Neutrophil (primary cell): ENCODE measurements at regions not wholly inside any gene's neighbourhood (a gene's known extent, or its start where the extent isn't known, plus 50 kb on each side); places are given as distances from the start of the nearest gene placed in this dataset.
"Not testable (repeated sequence)": the region's sequence is repeated elsewhere in the genome, so short reads cannot be mapped to it uniquely, and the experiment has no call there.

Source experiments
- H3K27ac ChIP-seq: fragments of 200-600 bp; sonication (generic); 2 replicates; pipeline ENCODE4 v1.5.1; 2016; ENCODE audit warnings: mild to moderate bottlenecking, moderate library complexity
- H3K27me3 ChIP-seq: fragments of 200-600 bp; sonication (generic); 2 replicates; pipeline ENCODE4 v1.6.0; 2016; ENCODE audit warnings: mild to moderate bottlenecking
- H3K36me3 ChIP-seq: fragments of 200-600 bp; sonication (generic); 2 replicates; pipeline ENCODE4 v1.5.1; 2017
- H3K4me1 ChIP-seq, 2 experiments: fragments of 200-600 bp in 1 of 2; sonication (generic) in 1 of 2; 1 replicate in 1 of 2; 2 replicates in 1 of 2; pipeline versions ENCODE4 v1.5.1 to v1.6.1; 2013 to 2016; ENCODE audit warnings: low read depth in 1 of 2, low read length in 1 of 2, mild to moderate bottlenecking in 1 of 2, moderate library complexity in 1 of 2; ENCODE audit not compliant: control insufficient read depth in 1 of 2, insufficient read depth in 1 of 2
- H3K4me3 ChIP-seq, 2 experiments: fragments of 200-600 bp in 1 of 2; sonication (generic) in 1 of 2; 1 replicate in 1 of 2; 2 replicates in 1 of 2; pipeline ENCODE4 v1.5.1; 2013 to 2016; ENCODE audit warnings: low read depth in 1 of 2, low read length in 1 of 2, mild to moderate bottlenecking in 1 of 2, moderate library complexity in 1 of 2
- H3K9me3 ChIP-seq: fragments of 200-600 bp; sonication (generic); 2 replicates; pipeline ENCODE4 v1.5.1; 2016
- CTCF ChIP-seq: fragments of 200-600 bp; sonication (generic); IDR thresholded peaks from 2 replicates; pipeline ENCODE4 v1.5.1; 2016; ENCODE audit warnings: antibody characterized with exemption

DNA sequence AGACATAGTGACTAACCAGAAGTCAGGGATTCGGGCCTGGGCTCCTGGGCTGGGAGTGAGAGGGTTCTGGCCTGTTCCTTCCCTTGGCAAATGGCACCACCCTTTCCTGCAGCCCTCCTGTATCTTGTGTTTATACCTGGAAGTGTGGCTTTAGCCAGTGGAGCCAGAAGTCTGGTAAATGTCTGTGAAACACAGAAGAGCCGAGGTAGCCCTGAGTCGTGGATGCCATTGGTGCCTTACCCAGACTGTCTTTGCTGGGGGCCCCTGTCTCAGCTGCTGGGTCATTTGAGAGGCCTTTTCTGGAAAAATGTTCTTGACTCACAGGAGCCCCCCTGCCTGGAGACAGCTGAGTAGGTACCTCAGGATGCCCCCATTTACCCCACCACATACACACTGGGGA, 95.7 kb upstream of the BASP1 start:
- no peak overlapping the region for H3K4me3 ChIP-seq
- peaks cover 9 to 22% of the 10 kb centered on the region in 2 experiments for H3K4me1 ChIP-seq
- no peaks in the 10 kb centered on the region for H3K9me3 ChIP-seq
- H3K36me3 ChIP-seq: no peaks in the 10 kb centered on the region
- no peak for TF ChIP-seq CTCF
- H3K27ac ChIP-seq: no peak overlapping the region
- no peaks in the 10 kb centered on the region for H3K27me3 ChIP-seq

DNA sequence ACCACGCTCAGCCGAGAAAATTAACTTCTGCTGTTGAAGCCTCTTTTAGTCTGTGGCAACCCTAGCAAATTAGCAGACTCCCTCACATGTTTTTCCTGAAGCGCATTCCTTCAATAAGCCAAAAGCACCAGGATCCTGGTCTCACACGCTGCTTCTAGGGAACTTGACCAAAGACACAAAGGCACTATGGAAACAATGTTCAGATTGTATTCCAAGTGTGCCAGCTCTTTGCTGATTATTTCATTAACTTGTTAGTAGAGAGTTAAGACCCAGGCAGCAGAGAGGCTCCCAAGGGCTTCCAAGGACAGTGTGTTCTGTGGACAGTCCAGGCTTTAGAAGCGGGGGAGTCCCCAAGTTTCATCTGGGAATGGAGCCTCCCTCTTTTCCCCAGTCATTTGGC, 94.4 kb upstream of the BASP1 start:
- no peak for TF ChIP-seq CTCF
- Histone ChIP-seq H3K9me3 (no peaks in the 10 kb centered on the region), H3K36me3 (no peaks in the 10 kb centered on the region), H3K27ac (no peak overlapping the region), H3K4me1 (peaks cover 9 to 18% of the 10 kb centered on the region in 2 experiments), H3K4me3 (no peak overlapping the region), H3K27me3 (no peaks in the 10 kb centered on the region)

GRCh38 chr5:17123773-17124172, 93.7 kb upstream of the BASP1 start:
- not testable (repeated sequence) for H3K9me3 ChIP-seq, H3K27me3 ChIP-seq, H3K36me3 ChIP-seq, H3K27ac ChIP-seq, H3K4me3 ChIP-seq
- peaks cover 8 to 11% of the 10 kb centered on the region in 2 experiments for H3K4me1 ChIP-seq

DNA sequence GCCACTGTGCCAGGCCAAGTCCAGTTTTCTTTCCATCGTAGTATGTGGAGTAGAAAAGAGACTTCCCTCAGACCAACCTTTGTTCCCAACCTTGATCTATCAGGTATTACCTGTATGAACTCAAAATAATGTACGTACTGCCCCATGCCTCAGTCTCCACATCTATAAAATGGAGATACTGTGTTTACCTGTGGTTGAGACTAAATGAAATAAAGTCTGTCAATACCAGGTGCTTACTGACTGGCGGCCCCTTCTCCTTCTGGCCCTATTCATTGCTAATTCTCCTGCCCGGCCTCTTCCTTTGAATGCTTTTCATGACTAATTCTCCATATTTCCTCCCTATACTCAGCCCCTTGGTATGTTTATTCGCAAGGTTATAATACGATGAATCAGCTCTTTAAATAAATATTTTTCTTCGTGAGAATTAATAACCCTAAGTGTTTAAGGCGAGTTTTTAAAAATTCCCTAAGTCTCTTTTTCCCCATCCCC, 89.6 kb upstream of the BASP1 start:
- no peak for TF ChIP-seq CTCF
- Histone ChIP-seq H3K36me3 (no peaks in the 10 kb centered on the region), H3K9me3 (no peaks in the 10 kb centered on the region), H3K4me3 (no peak overlapping the region), H3K4me1 (peaks cover 0 to 3% of the 10 kb centered on the region in 2 experiments), H3K27me3 (peaks cover 37% of the 10 kb centered on the region), H3K27ac (no peak overlapping the region)

- Histone ChIP-seq H3K4me1 (peaks cover 0 to 3% of the 10 kb centered on the region in 2 experiments), H3K27ac (no peak overlapping the region), H3K36me3 (no peaks in the 10 kb centered on the region)
Observed at GRCh38 chr5:17129093-17129849, 88.2 kb upstream of the BASP1 start.

DNA sequence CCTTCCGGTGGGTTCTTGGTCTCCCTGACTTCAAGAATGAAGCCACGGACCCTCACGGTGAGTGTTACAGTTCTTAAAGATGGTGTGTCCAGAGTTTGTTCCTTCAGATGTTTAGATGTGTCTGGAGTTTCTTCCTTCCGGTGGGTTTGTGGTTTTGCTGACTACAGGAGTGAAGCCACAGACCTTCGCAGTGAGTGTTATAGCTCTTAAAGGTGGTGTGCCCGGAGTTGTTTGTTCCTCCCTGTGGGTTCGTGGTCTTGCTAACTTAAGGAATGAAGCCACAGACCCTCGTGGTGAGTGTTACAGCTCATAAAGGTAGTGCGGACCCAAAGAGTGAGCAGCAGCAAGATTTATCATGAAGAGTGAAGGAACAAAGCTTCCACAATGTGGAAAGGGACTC, 87.1 kb upstream of the BASP1 start:
- H3K4me1 ChIP-seq, H3K27ac ChIP-seq, H3K4me3 ChIP-seq, H3K36me3 ChIP-seq, H3K9me3 ChIP-seq: not testable (repeated sequence)
- peaks cover 37% of the 10 kb centered on the region for H3K27me3 ChIP-seq

More at GRCh38 chr5:17129093-17129849, 88.2 kb upstream of the BASP1 start:
- TF ChIP-seq CTCF: no peak
- Histone ChIP-seq H3K27me3 (peaks cover 37% of the 10 kb centered on the region), H3K4me3 (no peak overlapping the region), H3K9me3 (no peaks in the 10 kb centered on the region)
